GM23248 (cell line): ENCODE measurements at regions not wholly inside any gene's neighbourhood (a gene's known extent, or its start where the extent isn't known, plus 50 kb on each side); places are given as distances from the start of the nearest gene placed in this dataset.

Source experiments
- EZH2 ChIP-seq: fragments of 200-600 bp; sonication (generic); IDR thresholded peaks from 2 replicates; pipeline ENCODE4 v1.6.1; 2018; ENCODE audit warnings: antibody characterized with exemption, mild to moderate bottlenecking; ENCODE audit not compliant: insufficient read depth, poor library complexity, severe bottlenecking
- EZH2phosphoT487 ChIP-seq: fragments of 200-600 bp; sonication (generic); IDR thresholded peaks from 2 replicates; pipeline ENCODE4 v1.6.1; 2018; ENCODE audit warnings: antibody characterized with exemption, moderate library complexity, mild to moderate bottlenecking, low read depth; ENCODE audit not compliant: insufficient read depth

GRCh38 chr4:15144249-15144966, 142.1 kb downstream of the CPEB2 start:
- TF ChIP-seq EZH2: no peak
- no peak for TF ChIP-seq EZH2phosphoT487
